Endothelial cell of hepatic sinusoid (primary cell): ENCODE measurements at regions not wholly inside any gene's neighbourhood (a gene's known extent, or its start where the extent isn't known, plus 50 kb on each side); places are given as distances from the start of the nearest gene placed in this dataset.

ENCODE experiments used
- in situ Hi-C: cut with HindIII; loops from 2 replicates; pipeline ENCODE4 v1.10.0; 2017; ENCODE audit warnings: low sequenced_read_pairs

- in situ Hi-C loops = no loop called here
These were observed 273.1 kb downstream of the CLIC5 start for GRCh38 chr6:45742591-45742990.

DNA sequence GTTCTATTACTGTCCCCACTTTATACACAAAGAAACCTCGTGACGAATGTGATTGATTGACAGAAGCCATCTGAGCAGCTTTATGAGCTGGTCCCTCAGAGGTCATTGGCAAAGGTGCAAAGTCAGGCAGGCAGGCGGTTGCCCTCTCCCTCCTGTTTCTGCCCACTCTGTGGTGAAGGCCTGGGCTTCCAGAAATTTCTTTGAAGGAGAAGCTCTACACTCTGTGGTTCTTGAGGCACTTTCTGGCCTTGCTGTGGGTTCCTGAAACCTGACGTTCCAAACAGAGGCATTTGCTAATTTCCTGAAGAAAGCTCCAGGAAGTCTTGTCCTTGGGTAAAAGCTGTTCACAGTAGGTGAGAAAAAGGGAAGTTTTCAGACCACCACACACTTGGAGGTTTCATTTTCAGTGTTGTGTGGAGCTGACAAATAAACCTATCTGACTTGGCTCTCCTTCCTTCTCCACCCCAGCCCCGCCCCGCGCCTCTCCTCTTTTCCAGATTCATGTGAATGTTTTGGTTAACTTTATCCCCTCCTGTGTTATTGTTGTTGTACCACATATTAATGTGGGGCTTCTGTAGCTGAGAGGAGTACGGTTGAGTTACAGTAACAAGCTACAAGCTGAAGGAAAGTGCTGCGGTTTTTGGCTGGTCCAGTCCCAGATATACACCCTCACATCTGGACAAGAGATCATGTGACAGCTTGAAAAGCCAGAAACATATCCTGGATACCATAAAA is 274.1 kb downstream of the CLIC5 start:
- in situ Hi-C loops = no loop called here

- in situ Hi-C loops = no loop called here
These were observed 276.6 kb downstream of the CLIC5 start for GRCh38 chr6:45739058-45739457.

- in situ Hi-C loops = no loop called here
These were observed 277.6 kb downstream of the CLIC5 start for GRCh38 chr6:45738057-45738455.

GRCh38 chr6:45737331-45738056 is 278.2 kb downstream of the CLIC5 start:
- in situ Hi-C loops = no loop called here

DNA sequence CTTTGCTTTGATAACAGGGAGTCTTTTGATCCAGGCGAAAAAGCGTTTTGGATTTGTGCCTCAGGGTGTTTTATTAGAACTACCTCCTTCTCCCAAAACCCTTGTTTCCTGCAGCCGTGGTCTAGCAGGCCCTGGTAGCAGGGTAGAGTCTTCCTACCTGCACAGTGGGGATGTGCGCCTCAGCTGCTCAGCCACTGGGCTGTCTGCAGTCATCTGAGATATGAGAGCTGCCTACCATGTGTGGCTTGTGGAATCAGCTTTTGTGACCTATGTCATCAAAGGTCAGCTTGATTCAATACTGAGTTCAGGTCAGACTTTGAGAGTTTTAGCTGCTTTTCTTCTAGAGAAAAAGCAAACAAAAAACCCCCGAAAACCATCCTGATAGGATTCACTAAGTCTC is 279.5 kb downstream of the CLIC5 start:
- in situ Hi-C loops = no loop called here

DNA sequence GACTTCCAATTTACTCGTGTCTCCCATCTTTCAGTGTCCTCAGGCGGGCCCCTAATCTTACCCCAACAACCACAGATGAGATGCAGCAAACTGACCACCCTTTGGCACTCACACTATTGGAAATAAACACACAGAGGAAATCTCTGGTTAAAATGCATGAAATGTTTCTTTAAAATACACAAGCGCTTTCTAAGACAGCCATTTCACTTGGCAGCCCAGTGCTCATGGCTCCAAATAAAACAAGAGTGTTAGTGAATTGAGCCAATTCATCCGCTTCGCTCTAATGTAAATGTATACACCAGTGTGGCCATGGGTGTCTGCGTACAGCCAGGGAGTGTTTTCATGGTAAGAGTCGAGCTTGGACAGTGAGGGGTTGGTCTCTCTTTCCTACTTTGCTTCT is 282.9 kb downstream of the CLIC5 start:
- in situ Hi-C loops = no loop called here

DNA sequence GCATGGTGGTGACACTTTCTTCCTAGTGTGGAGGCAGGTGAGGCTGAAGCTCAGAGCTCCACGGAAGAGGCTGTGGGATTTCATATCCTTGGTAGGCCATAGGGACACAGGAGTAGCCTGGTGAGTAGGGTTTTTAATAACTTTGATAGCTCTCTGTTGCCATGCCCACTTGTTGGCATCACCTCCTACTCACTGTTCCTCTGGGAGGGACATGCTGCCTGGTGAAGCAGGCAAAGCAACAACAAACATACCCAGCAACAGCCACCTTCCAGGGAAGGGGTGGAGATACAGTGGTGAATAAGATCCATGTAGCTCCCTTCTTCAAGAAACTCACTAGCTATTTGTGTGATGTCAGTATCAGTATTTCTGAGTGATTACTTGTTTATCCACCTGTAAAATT is 285.4 kb downstream of the CLIC5 start:
- in situ Hi-C loops = no loop called here

- in situ Hi-C loops = no loop called here
These were observed 287.0 kb downstream of the CLIC5 start for GRCh38 chr6:45728674-45729073.

DNA sequence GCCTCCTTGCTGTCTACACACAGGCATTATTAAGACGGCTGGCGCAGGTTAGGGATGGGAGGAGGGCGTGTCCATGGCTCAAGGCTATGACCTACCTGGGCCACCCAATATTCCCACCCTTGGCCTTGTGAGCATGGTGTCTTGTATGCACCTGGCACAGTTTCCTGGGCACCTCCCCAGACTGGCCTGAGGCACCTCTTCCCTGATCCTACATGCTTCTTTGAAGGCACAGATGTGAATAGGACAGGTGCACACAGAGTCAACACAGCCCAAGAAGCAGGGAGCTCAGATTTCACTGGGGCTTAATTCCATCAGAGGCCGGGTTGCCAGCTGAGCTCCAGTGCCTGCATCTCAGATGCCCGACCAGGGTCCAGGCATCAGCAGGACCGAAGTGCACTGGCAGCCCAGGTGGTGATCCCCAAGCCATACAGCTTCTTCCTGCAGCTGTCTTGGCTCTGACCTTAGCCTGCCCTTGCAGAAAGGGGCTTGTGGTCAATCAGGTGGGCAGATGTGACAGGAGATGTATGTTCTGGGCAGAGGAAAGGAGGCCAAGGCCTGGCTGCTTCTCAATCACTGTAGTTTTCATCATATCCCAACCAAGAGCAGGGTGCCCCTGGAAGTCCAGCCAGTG is 287.7 kb downstream of the CLIC5 start:
- in situ Hi-C loops = no loop called here

GRCh38 chr6:45727228-45727627 is 288.4 kb downstream of the CLIC5 start:
- in situ Hi-C loops = no loop called here

DNA sequence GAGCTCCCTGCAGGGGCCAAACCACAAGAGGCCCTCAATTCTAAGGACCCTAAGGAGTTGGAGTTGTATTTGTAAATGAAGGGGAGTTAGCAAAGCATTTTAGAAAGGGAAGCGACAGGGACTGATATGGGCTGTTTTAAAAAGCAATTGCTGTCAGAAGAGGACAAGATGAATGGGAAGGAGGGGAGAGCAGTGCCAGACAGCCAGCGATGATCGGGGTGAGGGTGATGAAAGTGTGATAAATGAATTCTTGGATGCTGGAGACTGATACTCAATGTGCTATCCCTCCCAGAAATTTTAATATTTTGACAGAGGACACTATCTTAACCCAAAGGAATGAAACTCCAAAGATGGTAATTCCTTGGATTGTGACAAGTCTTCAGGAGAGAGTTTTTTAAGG is 289.2 kb downstream of the CLIC5 start:
- in situ Hi-C loops = no loop called here

GRCh38 chr6:45724511-45724910 is 291.1 kb downstream of the CLIC5 start:
- in situ Hi-C loops = no loop called here

GRCh38 chr6:45724027-45724426 is 291.6 kb downstream of the CLIC5 start:
- in situ Hi-C loops = no loop called here

DNA sequence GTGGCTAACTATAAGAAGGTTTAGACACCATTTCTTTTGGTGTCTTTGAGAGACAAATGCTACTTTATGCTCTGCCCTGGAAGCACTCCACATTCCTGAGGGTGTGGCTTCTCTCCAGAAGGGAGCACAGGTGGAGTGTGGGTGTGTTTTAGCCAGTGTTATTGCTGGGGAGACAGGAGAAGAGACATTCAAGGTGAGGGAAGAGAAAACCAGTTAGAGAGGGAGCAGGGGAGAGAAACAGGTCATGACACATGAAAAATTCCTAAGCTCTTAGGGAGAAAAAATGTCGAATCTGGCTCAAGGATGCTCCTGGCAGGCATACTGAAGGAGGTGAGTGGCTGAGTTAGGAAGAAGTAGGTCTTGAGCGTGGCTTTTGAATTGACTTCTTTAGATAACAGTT is 292.8 kb downstream of the CLIC5 start:
- in situ Hi-C loops = no loop called here

- in situ Hi-C loops = no loop called here
These were observed 294.0 kb downstream of the CLIC5 start for GRCh38 chr6:45721665-45722064.

DNA sequence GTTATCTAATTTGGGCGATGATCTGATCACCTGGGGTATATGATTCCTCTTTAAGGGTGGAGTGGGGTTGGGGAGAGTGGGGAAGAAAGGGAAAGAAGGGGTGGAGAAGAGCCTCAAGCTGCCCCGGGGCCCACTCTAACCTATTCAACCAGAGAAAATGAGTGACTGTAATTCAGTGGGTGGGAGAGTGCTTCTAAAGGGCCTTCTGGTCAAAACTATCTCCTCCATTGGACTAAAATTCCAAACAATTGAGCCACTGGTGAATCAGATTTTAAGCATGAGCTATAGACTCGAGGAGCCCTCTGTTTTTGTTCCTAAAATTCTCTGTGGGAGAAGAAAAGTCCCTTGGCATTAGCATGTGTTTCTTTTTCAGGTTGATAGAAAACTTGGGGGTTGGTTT is 296.8 kb downstream of the CLIC5 start:
- in situ Hi-C loops = no loop called here

GRCh38 chr6:45718131-45718530 is 297.5 kb downstream of the CLIC5 start:
- in situ Hi-C loops = no loop called here

DNA sequence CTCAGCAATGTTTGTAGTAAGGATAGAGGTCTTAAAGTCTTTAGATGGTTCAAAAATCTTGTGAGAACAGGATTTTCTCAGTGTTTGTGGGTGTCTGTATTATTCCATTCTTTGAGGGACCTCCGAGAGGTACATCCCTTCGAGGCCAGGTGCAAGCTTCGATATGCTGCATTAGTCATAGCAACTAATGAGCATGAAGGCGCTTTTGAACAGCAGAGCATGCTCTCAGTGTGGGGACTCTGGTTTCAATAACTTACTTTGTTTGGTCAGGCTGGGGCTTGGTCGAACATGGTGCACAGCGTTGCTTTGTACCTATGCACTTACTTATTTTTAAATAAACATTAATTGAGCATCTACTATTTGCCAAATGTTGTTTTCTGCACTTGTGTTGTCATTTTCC is 297.9 kb downstream of the CLIC5 start:
- in situ Hi-C loops = no loop called here

- in situ Hi-C loops = no loop called here
These were observed 298.6 kb downstream of the CLIC5 start for GRCh38 chr6:45717027-45717426.

GRCh38 chr6:45715508-45715803 is 300.2 kb downstream of the CLIC5 start:
- in situ Hi-C loops = no loop called here

DNA sequence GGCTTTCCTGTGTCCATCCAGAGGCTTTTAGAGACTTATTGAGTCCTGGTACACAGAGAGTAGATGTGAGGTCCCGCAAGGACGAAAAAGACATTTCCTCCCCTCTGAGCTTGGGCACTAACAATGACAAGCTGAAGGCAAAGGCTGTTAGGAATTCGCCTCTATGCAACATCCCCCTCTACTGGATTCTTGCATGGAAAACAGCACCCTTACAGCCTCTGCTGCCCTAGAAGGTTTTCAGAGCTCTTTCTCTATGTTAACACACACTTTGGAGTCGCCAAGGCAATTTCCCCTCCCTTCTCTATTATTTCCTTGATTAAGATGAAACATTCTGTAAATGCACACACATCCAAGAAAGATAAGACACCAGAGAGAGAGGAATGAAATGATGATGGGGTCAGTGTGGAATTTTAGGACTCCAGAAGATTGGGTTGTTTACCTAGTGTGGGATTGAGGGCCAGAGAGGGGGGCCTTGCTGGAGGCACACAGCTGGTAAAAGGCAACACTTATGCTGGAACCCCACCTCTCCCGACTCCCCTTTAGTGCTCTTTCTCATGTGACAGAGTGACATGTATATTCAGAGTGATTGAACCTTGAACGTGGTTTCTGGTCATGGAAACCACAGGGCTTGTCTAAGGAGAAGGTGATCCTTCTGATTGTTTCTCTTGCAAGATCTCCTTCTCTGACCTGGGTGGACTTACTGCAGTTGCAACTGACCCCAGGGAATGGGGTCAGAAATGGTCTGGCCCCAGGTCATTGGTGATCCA is 300.7 kb downstream of the CLIC5 start:
- in situ Hi-C loops = no loop called here
